Middle frontal gyrus (tissue), 1 donor: ENCODE measurements at regions not wholly inside any gene's neighbourhood (a gene's known extent, or its start where the extent isn't known, plus 50 kb on each side); places are given as distances from the start of the nearest gene placed in this dataset.

Source experiments
- DNase-seq: peaks from one replicate; pipeline ENCODE4 v3.0.0-alpha.2; 2015; ENCODE audit warnings: low spot score; ENCODE audit errors: extremely low spot score

- DNase-seq: no peak
These were observed 418.3 kb upstream of the CYRIA start for GRCh38 chr2:17083902-17084301.

GRCh38 chr2:17079262-17079661, 413.6 kb upstream of the CYRIA start:
- no peak for DNase-seq

GRCh38 chr2:17076533-17076932, 410.9 kb upstream of the CYRIA start:
- no peak for DNase-seq

DNA sequence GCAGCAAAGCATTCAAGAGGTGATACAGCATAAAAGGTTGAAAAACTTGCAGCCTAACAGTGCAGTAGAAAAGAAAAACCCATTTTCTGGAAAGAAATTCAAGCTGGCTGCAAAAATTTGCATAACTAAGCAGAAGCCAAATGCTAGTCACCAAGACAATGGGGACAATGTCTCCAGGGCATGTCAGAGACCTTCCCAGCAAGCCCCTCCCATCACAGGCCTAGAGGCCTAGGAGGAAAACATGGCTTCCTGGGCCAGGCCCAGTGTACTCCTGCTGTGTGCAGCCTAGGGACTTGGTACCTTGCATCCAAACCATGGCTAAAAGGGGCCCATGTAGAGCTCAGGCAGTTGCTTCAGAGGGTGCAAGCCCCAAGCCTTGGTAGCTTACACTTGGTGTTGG, 405.1 kb upstream of the CYRIA start:
- DNase-seq: no peak

DNA sequence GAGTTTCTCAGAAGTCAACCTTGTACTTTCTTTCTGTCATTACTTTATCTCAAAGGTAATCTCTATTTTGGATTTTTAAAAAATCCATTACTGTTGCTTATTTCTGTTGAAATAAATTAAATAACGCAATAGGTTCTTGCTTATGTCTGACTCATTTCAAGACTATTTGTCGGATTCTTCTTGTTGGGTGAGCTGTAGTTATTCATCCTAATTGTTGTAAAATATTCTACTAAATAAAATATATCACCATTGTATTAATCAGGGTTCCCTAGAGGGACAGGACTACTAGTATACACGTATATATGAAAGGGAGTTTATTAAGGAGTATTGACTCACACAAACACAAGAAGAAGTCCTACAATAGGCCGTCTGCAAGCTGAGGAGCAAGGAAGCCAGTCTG, 403.9 kb upstream of the CYRIA start:
- DNase-seq: no peak

- DNase-seq: no peak
These were observed 402.4 kb upstream of the CYRIA start for GRCh38 chr2:17068021-17068420.

- no peak for DNase-seq
These were observed 399.9 kb upstream of the CYRIA start for GRCh38 chr2:17065536-17065935.

DNA sequence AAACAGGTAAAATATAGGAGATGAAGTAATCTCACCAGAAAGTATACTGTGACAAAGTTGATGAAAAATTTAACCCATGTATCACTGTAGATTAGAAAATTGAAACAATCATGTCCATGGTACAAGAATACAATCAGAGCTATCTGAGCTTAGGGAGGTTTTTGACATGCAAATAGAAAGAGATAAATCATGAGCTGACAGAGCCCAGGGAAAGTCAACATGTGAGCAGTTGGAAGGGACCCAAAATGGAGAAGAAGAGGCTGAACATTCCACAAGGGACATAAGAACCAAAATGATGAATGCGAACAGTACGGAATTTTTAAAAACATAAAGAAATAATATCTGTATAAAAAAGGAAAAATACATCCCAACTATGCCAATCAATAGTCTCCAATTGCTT, 395.4 kb upstream of the CYRIA start:
- no peak for DNase-seq

DNA sequence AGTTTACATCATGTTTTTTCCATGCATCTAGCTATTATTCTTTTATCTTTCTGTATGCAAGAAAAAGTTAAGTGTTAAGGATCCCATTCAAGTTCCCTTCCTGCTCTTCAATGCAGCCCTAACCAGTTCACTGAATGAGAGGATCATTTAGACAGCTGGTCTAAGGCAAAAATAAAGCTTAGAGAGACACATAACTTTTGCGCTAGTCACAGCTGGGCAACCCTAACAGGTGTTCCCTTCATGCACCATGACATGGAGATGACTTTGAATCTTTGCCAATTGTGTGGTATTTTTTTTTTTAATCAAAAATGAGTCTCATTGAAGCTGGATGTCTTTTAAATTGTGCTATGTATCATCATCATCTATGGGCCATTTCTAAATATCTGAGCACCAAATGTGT, 393.8 kb upstream of the CYRIA start:
- no peak for DNase-seq

GRCh38 chr2:17058772-17059402, 393.3 kb upstream of the CYRIA start:
- DNase-seq: no peak

GRCh38 chr2:17057109-17058017, 391.7 kb upstream of the CYRIA start:
- DNase-seq: no peak

DNA sequence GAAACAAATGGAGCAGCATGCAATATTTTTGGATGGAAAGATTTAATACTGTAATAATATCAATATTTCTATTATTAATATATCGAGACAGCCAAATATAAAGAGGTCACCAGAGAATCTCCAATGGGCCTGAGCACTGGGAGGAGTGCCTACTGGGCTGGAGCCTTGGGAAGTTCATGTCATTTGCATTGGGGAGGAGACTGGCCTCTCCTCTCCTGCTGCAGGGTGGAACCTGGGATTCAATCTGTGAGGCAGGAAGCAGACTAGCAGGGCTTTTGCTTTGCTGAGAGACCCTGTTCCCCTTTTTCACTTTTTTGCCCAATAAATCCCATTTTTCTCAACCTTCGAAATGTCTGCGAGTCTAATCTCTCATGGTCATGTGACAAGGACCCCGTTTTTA, 390.6 kb upstream of the CYRIA start:
- no peak for DNase-seq

DNA sequence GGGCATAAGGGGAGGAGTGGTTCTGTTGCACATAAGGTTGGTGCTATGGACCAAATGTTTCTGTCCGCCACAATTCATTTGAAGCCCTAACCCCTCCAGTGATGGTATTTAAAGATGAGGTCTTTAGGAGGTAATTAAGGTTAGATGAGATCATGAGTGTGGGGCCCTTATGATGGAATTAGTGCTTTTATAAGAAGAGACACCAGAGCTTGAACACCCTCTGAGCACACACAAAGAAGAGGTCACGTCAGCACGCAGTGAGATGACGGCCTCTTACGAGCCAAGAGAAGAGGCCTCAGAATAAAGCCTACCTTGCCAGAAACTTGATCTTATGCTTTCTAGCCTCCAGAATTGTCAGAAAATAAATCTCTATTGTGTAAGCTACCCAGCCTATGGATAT, 386.4 kb upstream of the CYRIA start:
- no peak for DNase-seq

- DNase-seq: no peak
These were observed 385.9 kb upstream of the CYRIA start for GRCh38 chr2:17051538-17051937.

GRCh38 chr2:17043173-17043572, 377.5 kb upstream of the CYRIA start:
- DNase-seq: no peak

GRCh38 chr2:17036361-17036760, 370.7 kb upstream of the CYRIA start:
- no peak for DNase-seq

- no peak for DNase-seq
These were observed 369.4 kb upstream of the CYRIA start for GRCh38 chr2:17035010-17035409.

DNA sequence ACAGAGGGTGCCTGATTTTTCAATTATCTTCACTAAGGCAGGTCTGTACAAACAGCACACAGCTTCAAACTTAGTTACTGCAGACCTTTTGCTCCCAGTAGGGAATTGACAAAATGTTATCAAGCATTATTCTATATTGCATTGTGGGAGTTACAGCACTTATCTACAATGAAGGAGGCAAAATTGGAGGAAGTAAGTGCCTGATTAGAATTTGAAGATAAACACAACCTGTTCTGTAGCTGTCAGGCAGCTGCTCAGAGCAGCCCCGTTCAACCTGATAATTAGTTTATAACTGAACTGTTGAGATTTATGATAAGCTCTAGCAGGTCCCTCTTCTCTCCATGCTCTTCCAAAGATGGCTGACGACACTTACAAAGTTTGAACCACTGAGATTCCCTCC, 364.4 kb upstream of the CYRIA start:
- no peak for DNase-seq

GRCh38 chr2:17012297-17012696, 346.7 kb upstream of the CYRIA start:
- no peak for DNase-seq

- DNase-seq: no peak
These were observed 344.5 kb upstream of the CYRIA start for GRCh38 chr2:17010104-17010503.

- DNase-seq: no peak
These were observed 334.5 kb upstream of the CYRIA start for GRCh38 chr2:17000184-17000482.

DNA sequence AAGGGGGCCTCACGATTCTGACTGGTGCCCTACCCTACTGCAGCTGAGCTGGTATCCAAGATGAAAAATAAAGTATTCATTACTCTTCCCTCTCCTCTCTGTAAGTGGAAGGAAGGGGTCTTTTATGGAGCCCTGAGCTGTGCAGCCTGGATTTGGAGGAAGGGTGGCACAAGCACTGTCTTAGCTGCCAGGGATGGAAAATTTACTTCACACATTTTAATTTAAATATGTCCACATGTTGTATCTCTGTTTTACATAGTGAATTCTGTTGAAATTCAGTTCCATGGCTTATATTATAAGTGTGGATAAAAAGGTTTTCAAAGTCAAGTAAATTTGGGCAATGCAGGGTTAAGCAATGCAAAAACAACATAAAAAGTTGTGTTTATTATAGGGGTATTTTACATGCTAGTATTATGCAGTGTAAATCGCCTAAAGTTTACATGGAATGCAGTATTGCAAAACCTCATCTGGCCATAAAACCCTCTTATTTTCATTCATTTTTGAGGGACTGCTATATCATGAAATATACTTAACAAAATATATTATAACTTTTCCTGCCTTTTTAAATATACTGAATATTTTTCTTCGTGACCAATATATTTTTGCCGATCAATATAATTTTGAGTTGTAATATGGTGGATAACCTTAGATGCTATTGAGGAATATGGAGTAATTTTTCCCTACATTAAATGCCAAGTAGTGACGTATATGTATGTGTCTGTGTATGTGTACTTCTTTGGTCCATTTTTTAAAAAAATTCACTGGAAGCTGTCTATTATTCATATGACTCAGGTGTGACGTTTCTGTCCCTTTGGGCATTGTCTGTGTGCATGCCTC, 333.9 kb upstream of the CYRIA start:
- no peak for DNase-seq
